Neural crest cell (in vitro differentiated cells): ENCODE measurements at regions not wholly inside any gene's neighbourhood (a gene's known extent, or its start where the extent isn't known, plus 50 kb on each side); places are given as distances from the start of the nearest gene placed in this dataset.

ENCODE experiments used
- DNase-seq: peaks from one replicate; pipeline ENCODE4 v3.0.0; 2021; ENCODE audit warnings: low read depth, mixed read lengths, low spot score
- H3K27ac Mint-ChIP-seq: one replicate; pipeline ENCODE4 v1.8.0; 2021; ENCODE audit warnings: mild to moderate bottlenecking, mixed read lengths; ENCODE audit not compliant: unreplicated experiment
- H3K27me3 Mint-ChIP-seq: 2 replicates; pipeline ENCODE4 v1.8.0; 2021; ENCODE audit warnings: low read depth, mild to moderate bottlenecking, mixed read lengths
- H3K36me3 Mint-ChIP-seq: 2 replicates; pipeline ENCODE4 v1.8.0; 2021; ENCODE audit warnings: low read depth, mild to moderate bottlenecking, mixed read lengths
- H3K4me1 Mint-ChIP-seq: 2 replicates; pipeline ENCODE4 v1.8.0; 2021; ENCODE audit warnings: mixed read lengths
- H3K4me3 Mint-ChIP-seq: one replicate; pipeline ENCODE4 v1.8.0; 2021; ENCODE audit warnings: mild to moderate bottlenecking, mixed read lengths
- H3K9me3 Mint-ChIP-seq: 2 replicates; pipeline ENCODE4 v1.8.0; 2021; ENCODE audit warnings: mixed read lengths
- TF ChIP-seq, protein P1 (sequence below): fragments of 200-600 bp; sonication (generic); conservative IDR thresholded peaks from 2 replicates; pipeline ENCODE4 v1.5.0; 2021; ENCODE audit warnings: antibody characterized with exemption, mild to moderate bottlenecking

DNA sequence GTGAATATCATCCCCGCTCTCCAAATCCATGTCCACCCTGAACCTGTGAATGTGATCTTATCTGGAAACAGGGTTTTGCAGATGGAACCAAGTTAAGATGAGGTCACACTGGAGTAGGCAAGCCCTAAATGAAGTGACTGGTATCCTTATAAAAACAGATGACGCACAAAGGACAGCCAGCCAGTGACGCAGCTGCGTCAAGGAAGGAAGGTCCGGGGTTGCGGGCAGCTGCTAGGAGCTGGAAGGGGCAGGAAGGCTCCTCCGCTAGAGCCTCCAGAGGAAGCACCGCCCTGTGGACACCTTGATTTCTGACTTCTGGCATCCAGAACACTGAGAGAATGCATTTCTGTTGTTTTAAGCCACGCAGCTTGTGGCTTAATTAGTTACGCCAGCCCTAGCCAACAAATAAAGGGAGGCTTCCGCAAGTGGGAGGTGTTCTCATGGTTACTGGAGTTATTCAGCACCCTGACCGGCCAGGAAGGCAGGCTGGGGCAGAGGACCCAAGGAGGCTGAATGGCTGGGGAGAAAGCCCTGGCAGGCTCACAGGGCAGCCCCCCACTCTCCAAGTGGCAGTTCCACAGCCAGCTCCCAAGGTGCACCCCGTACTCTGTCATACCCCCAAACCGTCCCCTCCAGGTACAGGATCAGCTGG lies 127.6 kb upstream of the NCOR2 start:
- H3K4me3 Mint-ChIP-seq, result no peak overlapping the region
- no peaks in the 10 kb centered on the region for H3K36me3 Mint-ChIP-seq
- peaks cover 24% of the 10 kb centered on the region for H3K4me1 Mint-ChIP-seq
- TF ChIP-seq, protein P1, sequence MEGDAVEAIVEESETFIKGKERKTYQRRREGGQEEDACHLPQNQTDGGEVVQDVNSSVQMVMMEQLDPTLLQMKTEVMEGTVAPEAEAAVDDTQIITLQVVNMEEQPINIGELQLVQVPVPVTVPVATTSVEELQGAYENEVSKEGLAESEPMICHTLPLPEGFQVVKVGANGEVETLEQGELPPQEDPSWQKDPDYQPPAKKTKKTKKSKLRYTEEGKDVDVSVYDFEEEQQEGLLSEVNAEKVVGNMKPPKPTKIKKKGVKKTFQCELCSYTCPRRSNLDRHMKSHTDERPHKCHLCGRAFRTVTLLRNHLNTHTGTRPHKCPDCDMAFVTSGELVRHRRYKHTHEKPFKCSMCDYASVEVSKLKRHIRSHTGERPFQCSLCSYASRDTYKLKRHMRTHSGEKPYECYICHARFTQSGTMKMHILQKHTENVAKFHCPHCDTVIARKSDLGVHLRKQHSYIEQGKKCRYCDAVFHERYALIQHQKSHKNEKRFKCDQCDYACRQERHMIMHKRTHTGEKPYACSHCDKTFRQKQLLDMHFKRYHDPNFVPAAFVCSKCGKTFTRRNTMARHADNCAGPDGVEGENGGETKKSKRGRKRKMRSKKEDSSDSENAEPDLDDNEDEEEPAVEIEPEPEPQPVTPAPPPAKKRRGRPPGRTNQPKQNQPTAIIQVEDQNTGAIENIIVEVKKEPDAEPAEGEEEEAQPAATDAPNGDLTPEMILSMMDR, result no peak
- H3K27me3 Mint-ChIP-seq, result peaks cover 13% of the 10 kb centered on the region
- H3K9me3 Mint-ChIP-seq, result no peaks in the 10 kb centered on the region
- H3K27ac Mint-ChIP-seq, result no peak overlapping the region
- no peak for DNase-seq

DNA sequence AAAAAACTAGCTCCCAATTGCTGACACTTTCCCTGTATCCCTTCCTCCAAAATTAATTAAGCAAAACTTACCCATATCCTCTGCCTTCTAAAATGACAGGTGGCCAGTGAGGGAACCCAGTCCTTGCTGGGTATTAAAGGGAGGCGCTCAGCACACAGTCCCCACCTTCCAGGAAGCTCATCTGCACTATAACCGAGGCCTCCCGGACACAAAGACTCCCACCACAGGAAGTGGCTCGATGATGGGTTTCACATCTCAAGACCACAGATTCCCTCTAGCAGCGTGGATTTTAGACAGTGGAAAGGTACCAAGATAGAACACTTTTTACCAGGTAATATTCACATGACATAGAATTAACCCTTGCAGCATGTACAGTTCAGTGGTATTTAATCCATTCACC lies 126.8 kb upstream of the NCOR2 start:
- DNase-seq, result no peak
- Mint-ChIP-seq H3K36me3 (no peaks in the 10 kb centered on the region), H3K27me3 (peaks cover 13% of the 10 kb centered on the region), H3K4me3 (no peak overlapping the region), H3K4me1 (peaks cover 25% of the 10 kb centered on the region), H3K9me3 (no peaks in the 10 kb centered on the region), H3K27ac (no peak overlapping the region)
- TF ChIP-seq, protein P1, result no peak

DNA sequence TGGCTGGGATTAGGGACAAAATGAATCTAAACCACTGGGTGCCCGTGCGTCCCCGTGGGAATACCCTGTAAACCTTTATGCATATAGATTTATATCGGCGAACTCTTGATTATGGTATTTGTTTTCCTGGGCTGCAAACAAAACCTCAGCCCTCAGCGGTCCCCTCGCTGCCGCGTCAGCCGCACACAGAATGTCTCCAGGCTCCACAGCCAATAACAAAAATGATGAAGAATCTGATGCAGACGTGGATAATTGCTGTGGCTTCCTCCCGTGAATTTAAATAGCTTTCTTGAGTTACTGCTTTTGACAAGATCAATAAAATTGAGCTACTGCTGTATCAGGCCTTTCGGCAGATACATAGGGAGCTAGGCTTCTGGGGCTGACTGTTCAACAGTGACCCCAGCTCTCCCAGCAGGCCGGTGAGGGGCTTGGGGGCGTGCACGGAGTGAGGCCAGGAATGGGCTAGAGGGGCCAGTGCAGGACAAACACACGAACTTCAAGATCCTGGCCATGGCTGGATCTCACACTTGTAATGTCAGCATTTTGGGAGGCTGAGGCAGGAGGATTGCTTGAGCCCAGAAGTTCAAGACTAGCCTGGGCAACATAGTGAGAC lies 125.8 kb upstream of the NCOR2 start:
- Mint-ChIP-seq H3K4me3 (no peak overlapping the region), H3K27me3 (peaks cover 9% of the 10 kb centered on the region), H3K27ac (no peak overlapping the region), H3K9me3 (no peaks in the 10 kb centered on the region), H3K4me1 (peaks cover 23% of the 10 kb centered on the region), H3K36me3 (no peaks in the 10 kb centered on the region)
- TF ChIP-seq, protein P1, result no peak
- DNase-seq, result no peak

DNA sequence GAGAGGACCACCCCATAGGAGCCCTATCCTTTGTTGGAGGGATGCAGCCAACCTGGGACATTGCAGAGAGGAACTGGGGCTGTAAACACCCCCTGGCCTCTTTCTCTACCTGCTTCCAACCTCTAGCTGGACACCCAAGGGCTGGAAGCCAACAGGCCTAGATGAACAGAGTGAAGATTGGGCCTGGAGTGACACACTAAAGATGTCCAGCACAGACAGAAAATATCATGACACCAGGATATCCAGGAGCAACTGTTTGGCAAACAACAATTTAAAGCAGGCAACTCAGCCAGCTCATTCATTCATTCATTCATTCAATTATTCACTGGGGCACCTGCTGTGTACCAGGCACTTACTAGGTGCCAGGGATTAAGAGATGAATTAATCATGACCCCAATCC lies 125.0 kb upstream of the NCOR2 start:
- DNase-seq, result no peak
- no peaks in the 10 kb centered on the region for H3K36me3 Mint-ChIP-seq
- H3K9me3 Mint-ChIP-seq, result no peaks in the 10 kb centered on the region
- H3K27me3 Mint-ChIP-seq, result peaks cover 14% of the 10 kb centered on the region
- TF ChIP-seq, protein P1, result no peak
- no peak overlapping the region for H3K27ac Mint-ChIP-seq
- peaks cover 27% of the 10 kb centered on the region for H3K4me1 Mint-ChIP-seq
- no peak overlapping the region for H3K4me3 Mint-ChIP-seq

DNA sequence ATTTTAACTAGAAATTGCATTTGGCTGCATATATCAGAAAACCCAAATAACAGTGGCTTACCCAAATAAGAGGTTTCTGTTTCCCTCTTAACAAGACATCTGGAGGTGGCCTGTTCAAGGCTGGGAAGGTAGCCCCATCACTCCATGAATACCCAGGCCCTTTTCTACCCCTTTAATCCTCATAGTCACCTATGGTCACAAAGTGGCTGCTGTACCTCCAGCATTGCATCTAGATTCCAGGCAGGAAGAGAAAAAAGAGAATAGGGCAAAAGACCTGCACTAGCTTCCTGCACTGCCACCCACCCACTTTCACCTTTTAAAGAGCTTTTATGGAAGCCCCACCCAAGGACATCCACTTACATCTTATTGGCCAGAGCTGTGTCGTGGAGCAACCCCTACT lies 124.0 kb upstream of the NCOR2 start:
- Mint-ChIP-seq H3K36me3 (no peaks in the 10 kb centered on the region), H3K4me3 (no peak overlapping the region), H3K27me3 (peaks cover 21% of the 10 kb centered on the region), H3K4me1 (peaks cover 34% of the 10 kb centered on the region), H3K27ac (no peak overlapping the region), H3K9me3 (no peaks in the 10 kb centered on the region)
- TF ChIP-seq, protein P1, result no peak
- no peak for DNase-seq
